ENCODE measurements at regions not wholly inside any gene's neighbourhood (a gene's known extent, or its start where the extent isn't known, plus 50 kb on each side); places are given as distances from the start of the nearest gene placed in this dataset.

- TF ChIP-seq POLR2A (IDR thresholded peaks at IDR 0.05) (no peak), CTCF (IDR thresholded peaks at IDR 0.05) (no peak), POLR2AphosphoS5 (IDR thresholded peaks at IDR 0.05) (no peak)
Observed at GRCh38 chr6:22838345-22838744, 269.0 kb downstream of the HDGFL1 start.

Data from stomach (tissue), 4 donors.